CD4-positive, alpha-beta T cell (primary cell): ENCODE measurements at regions not wholly inside any gene's neighbourhood (a gene's known extent, or its start where the extent isn't known, plus 50 kb on each side); places are given as distances from the start of the nearest gene placed in this dataset.

Source experiments
- ATAC-seq: fragments of 200-7000 bp; cut with Tn5 transposase; one replicate; pipeline ENCODE4 v1.10.0; 2022; ENCODE audit warnings: mild to moderate bottlenecking; ENCODE audit not compliant: poor library complexity
- CTCF ChIA-PET: fragments of 350-600 bp; sonication (Branson Sonifier 250); formaldehyde crosslinking; loops from one replicate; lab custom pipeline; 2021; ENCODE audit warnings: antibody characterized with exemption, inconsistent platforms; lab: Charles Lee
- POLR2A ChIA-PET: fragments of 350-600 bp; sonication (Branson Sonifier 250); formaldehyde crosslinking; loops from one replicate; lab custom pipeline; 2021; ENCODE audit warnings: antibody characterized with exemption, inconsistent platforms; lab: Charles Lee
- DNase-seq, 14 experiments: peaks; one replicate each; pipeline ENCODE4 v3.0.0-alpha.2; 2013 to 2020; ENCODE audit warnings: mixed read lengths in 2 of 14
- H3K27ac ChIP-seq, 2 donors: one replicate each; pipeline versions ENCODE4 v1.5.1 to v1.7.0; 2013; ENCODE audit warnings: low read length in 2 of 2, low read depth in 1 of 2, mild to moderate bottlenecking in 1 of 2
- H3K27me3 ChIP-seq, 2 experiments: 1 replicate in 1 of 2; 2 replicates in 1 of 2; pipeline versions ENCODE4 v1.6.1 to v1.7.0; 2013; ENCODE audit warnings: low read length in 2 of 2, control low read depth in 1 of 2, mild to moderate bottlenecking in 1 of 2, moderate library complexity in 1 of 2; ENCODE audit not compliant: insufficient read depth in 2 of 2, control insufficient read depth in 1 of 2
- H3K36me3 ChIP-seq: one replicate; pipeline ENCODE4 v1.6.1; 2013; ENCODE audit warnings: low read length, control low read depth; ENCODE audit not compliant: insufficient read depth
- H3K4me1 ChIP-seq: one replicate; pipeline ENCODE4 v1.6.1; 2013; ENCODE audit warnings: low read length, control low read depth; ENCODE audit not compliant: insufficient read depth
- H3K4me3 ChIP-seq: one replicate; pipeline ENCODE4 v1.5.1; 2013; ENCODE audit warnings: mild to moderate bottlenecking, low read length, moderate library complexity
- H3K9me3 ChIP-seq, 2 experiments: 1 replicate in 1 of 2; 2 replicates in 1 of 2; pipeline versions ENCODE4 v1.6.1 to v1.7.0; 2013; ENCODE audit warnings: low read length in 2 of 2, mild to moderate bottlenecking in 2 of 2, control low read depth in 1 of 2, moderate library complexity in 1 of 2; ENCODE audit not compliant: control insufficient read depth in 1 of 2, insufficient read depth in 1 of 2
- H3K27ac Mint-ChIP-seq: one replicate; pipeline ENCODE4 v1.8.0; 2020; ENCODE audit warnings: mixed read lengths
- H3K27me3 Mint-ChIP-seq: one replicate; pipeline ENCODE4 v1.8.0; 2021; ENCODE audit warnings: mixed read lengths
- H3K36me3 Mint-ChIP-seq: one replicate; pipeline ENCODE4 v1.8.0; 2021; ENCODE audit warnings: low read depth, mixed read lengths
- H3K4me1 Mint-ChIP-seq: one replicate; pipeline ENCODE4 v1.8.0; 2021; ENCODE audit warnings: low read depth, mixed read lengths
- H3K4me3 Mint-ChIP-seq: one replicate; pipeline ENCODE4 v1.8.0; 2020; ENCODE audit warnings: mild to moderate bottlenecking, mixed read lengths
- H3K9me3 Mint-ChIP-seq: one replicate; pipeline ENCODE4 v1.8.0; 2020; ENCODE audit warnings: mixed read lengths
- intact Hi-C, 2 experiments: fragments of 100-400 bp; cut with DNase I in 1 of 2; cut with micrococcal nuclease in 1 of 2; formaldehyde crosslinking; loops; one replicate each; pipeline versions ENCODE4 v1.15.1 to v1.9.0; 2023 to 2025; cut with DNase I, micrococcal nuclease
- TF ChIP-seq, protein P1 (sequence below): fragments of 200-600 bp; IDR thresholded peaks from one replicate; pipeline ENCODE4 v1.8.0; 2022; ENCODE audit warnings: antibody characterized with exemption, mild to moderate bottlenecking

DNA sequence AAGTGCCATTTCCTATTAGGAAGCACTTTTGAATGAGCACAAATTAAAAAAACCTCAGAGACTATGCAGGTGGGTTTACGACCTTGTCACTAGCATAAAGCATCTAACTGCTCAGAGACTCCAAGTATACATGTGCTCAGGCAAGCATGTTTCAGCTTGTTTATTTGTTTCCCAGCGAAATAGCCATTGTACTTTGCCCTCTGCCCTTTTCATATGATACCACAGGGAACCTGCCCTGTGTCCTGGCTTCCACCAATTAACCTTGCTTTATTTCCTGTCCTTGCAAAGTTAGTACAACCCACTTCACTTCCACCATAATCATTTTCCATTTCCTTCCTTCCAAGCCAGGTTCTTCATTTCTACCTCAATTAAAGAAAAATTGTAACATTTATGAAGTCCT lies 194.9 kb downstream of the DUSP6 start:
- POLR2A ChIA-PET: no interaction called here
- no peak overlapping the region for H3K4me3 Mint-ChIP-seq
- Histone ChIP-seq H3K9me3 (no peaks in the 10 kb centered on the region), H3K4me3 (no peak overlapping the region), H3K27me3 (no peaks in the 10 kb centered on the region), H3K4me1 (no peaks in the 10 kb centered on the region), H3K27ac (no peak overlapping the region), H3K36me3 (no peaks in the 10 kb centered on the region)
- no peaks in the 10 kb centered on the region for H3K27me3 Mint-ChIP-seq
- no peak for ATAC-seq
- TF ChIP-seq, protein P1, sequence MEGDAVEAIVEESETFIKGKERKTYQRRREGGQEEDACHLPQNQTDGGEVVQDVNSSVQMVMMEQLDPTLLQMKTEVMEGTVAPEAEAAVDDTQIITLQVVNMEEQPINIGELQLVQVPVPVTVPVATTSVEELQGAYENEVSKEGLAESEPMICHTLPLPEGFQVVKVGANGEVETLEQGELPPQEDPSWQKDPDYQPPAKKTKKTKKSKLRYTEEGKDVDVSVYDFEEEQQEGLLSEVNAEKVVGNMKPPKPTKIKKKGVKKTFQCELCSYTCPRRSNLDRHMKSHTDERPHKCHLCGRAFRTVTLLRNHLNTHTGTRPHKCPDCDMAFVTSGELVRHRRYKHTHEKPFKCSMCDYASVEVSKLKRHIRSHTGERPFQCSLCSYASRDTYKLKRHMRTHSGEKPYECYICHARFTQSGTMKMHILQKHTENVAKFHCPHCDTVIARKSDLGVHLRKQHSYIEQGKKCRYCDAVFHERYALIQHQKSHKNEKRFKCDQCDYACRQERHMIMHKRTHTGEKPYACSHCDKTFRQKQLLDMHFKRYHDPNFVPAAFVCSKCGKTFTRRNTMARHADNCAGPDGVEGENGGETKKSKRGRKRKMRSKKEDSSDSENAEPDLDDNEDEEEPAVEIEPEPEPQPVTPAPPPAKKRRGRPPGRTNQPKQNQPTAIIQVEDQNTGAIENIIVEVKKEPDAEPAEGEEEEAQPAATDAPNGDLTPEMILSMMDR: no peak
- intact Hi-C loops: no loop called here
- no peak overlapping the region for H3K27ac Mint-ChIP-seq
- CTCF ChIA-PET: no interaction called here
- H3K9me3 Mint-ChIP-seq: no peaks in the 10 kb centered on the region
- no peak for DNase-seq
- no peaks in the 10 kb centered on the region for H3K36me3 Mint-ChIP-seq
- H3K4me1 Mint-ChIP-seq: peaks cover 6% of the 10 kb centered on the region

DNA sequence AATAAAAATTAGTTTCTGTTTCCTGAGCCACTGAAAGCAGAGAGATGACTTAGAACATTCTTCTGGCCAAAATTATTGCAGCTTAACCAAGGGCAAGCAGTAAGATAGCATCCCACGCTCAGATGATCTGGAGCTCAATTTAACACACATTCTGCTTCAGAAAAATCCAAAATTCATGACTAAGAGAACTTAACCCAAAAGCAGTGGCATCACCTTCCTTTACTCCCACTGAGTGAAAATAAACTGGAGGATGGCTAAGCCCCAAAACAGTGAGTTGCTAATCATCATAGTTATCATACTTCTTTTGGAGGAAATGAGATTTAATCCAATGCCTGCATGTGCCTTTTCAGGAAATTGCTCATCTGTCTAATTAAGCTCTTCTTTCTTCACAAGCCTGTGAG lies 195.4 kb downstream of the DUSP6 start:
- Mint-ChIP-seq H3K27ac (no peak overlapping the region), H3K36me3 (no peaks in the 10 kb centered on the region), H3K4me1 (peaks cover 6% of the 10 kb centered on the region), H3K27me3 (no peaks in the 10 kb centered on the region), H3K9me3 (no peaks in the 10 kb centered on the region), H3K4me3 (no peak overlapping the region)
- peak in 2 of 14 experiments; percentile 20 to 54 for DNase-seq
- no peaks in the 10 kb centered on the region for H3K36me3 ChIP-seq
- H3K4me1 ChIP-seq: no peaks in the 10 kb centered on the region
- POLR2A ChIA-PET: no interaction called here
- H3K9me3 ChIP-seq: no peaks in the 10 kb centered on the region
- CTCF ChIA-PET: no interaction called here
- H3K27me3 ChIP-seq: no peaks in the 10 kb centered on the region
- TF ChIP-seq, protein P1: no peak
- no peak overlapping the region for H3K27ac ChIP-seq
- intact Hi-C loops: no loop called here
- H3K4me3 ChIP-seq: no peak overlapping the region
- no peak for ATAC-seq

DNA sequence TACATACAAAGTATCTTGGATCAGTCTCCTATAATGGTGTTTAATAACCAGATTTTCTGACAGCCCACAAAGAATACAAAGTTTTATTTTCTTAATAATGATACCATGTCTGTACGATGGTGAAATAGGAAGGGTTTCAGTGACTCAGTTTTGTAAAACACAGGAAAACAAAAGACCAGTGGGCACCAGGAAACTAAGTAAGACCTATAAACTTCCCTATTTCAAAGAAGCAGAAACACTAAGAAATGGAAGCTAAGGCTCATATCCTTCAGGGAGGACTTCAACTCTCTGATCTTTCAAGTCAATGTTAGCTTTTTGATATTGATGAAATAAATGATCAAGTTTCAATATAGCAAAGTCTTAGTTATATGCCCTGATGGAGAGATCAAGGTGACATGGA lies 196.0 kb downstream of the DUSP6 start:
- Histone ChIP-seq H3K36me3 (no peaks in the 10 kb centered on the region), H3K4me1 (no peaks in the 10 kb centered on the region), H3K27me3 (no peaks in the 10 kb centered on the region), H3K4me3 (no peak overlapping the region), H3K27ac (no peak overlapping the region), H3K9me3 (no peaks in the 10 kb centered on the region)
- Mint-ChIP-seq H3K4me1 (peaks cover 6% of the 10 kb centered on the region), H3K27ac (no peak overlapping the region), H3K27me3 (no peaks in the 10 kb centered on the region), H3K9me3 (no peaks in the 10 kb centered on the region), H3K36me3 (no peaks in the 10 kb centered on the region), H3K4me3 (no peak overlapping the region)
- DNase-seq (peak in 2 of 14 experiments; percentile 27 to 44), ATAC-seq (no peak)
- TF ChIP-seq, protein P1: no peak
- intact Hi-C loops: no loop called here
- ChIA-PET CTCF (no interaction called here), POLR2A (no interaction called here)
